ENCODE measurements at regions not wholly inside any gene's neighbourhood (a gene's known extent, or its start where the extent isn't known, plus 50 kb on each side); places are given as distances from the start of the nearest gene placed in this dataset.

- DNase-seq (ENCODE audit: low read depth) = no peak
Observed at GRCh38 chr18:24791751-24792545, 331.5 kb downstream of the HRH4 start.

GRCh38 chr18:24793742-24794141, 333.3 kb downstream of the HRH4 start:
- no peak for DNase-seq (ENCODE audit: low read depth)

- no peak for DNase-seq (ENCODE audit: low read depth)
Observed at GRCh38 chr18:24795129-24795528, 334.7 kb downstream of the HRH4 start.

GRCh38 chr18:24797981-24798380, 337.5 kb downstream of the HRH4 start:
- DNase-seq (ENCODE audit: low read depth) = no peak

GRCh38 chr18:24799176-24799575, 338.7 kb downstream of the HRH4 start:
- no peak for DNase-seq (ENCODE audit: low read depth)

- no peak for DNase-seq (ENCODE audit: low read depth)
Observed at GRCh38 chr18:24799720-24800119, 339.3 kb downstream of the HRH4 start.

GRCh38 chr18:24801001-24801400, 340.6 kb downstream of the HRH4 start:
- DNase-seq (ENCODE audit: low read depth) = no peak

GRCh38 chr18:24802456-24802855, 342.0 kb downstream of the HRH4 start:
- no peak for DNase-seq (ENCODE audit: low read depth)

GRCh38 chr18:24805156-24805555, 344.7 kb downstream of the HRH4 start:
- no peak for DNase-seq (ENCODE audit: low read depth)

GRCh38 chr18:24809173-24809950, 348.9 kb downstream of the HRH4 start:
- DNase-seq (ENCODE audit: low read depth) = no peak

GRCh38 chr18:24810561-24811305, 350.3 kb downstream of the HRH4 start:
- no peak for DNase-seq (ENCODE audit: low read depth)

GRCh38 chr18:24811950-24812681, 351.7 kb downstream of the HRH4 start:
- no peak for DNase-seq (ENCODE audit: low read depth)

GRCh38 chr18:24814521-24814920, 354.1 kb downstream of the HRH4 start:
- no peak for DNase-seq (ENCODE audit: low read depth)

- no peak for DNase-seq (ENCODE audit: low read depth)
Observed at GRCh38 chr18:24817150-24817549, 356.7 kb downstream of the HRH4 start.

- no peak for DNase-seq (ENCODE audit: low read depth)
Observed at GRCh38 chr18:24817587-24818371, 357.3 kb downstream of the HRH4 start.

GRCh38 chr18:24818441-24818840, 358.0 kb downstream of the HRH4 start:
- no peak for DNase-seq (ENCODE audit: low read depth)

- DNase-seq (ENCODE audit: low read depth) = no peak
Observed at GRCh38 chr18:24819141-24819890, 358.9 kb downstream of the HRH4 start.

- no peak for DNase-seq (ENCODE audit: low read depth)
Observed at GRCh38 chr18:24825397-24825796, 365.0 kb downstream of the HRH4 start.

- DNase-seq (ENCODE audit: low read depth) = no peak
Observed at GRCh38 chr18:24826605-24827004, 366.2 kb downstream of the HRH4 start.

- DNase-seq (ENCODE audit: low read depth) = no peak
Observed at GRCh38 chr18:24827501-24827900, 367.1 kb downstream of the HRH4 start.
